HCT116 (cell line): ENCODE measurements at regions not wholly inside any gene's neighbourhood (a gene's known extent, or its start where the extent isn't known, plus 50 kb on each side); places are given as distances from the start of the nearest gene placed in this dataset.

ENCODE experiments used
- ATAC-seq: fragments of 200-7000 bp; cut with Tn5 transposase; 2 replicates; pipeline ENCODE4 v1.9.1; 2020; ENCODE audit warnings: mild to moderate bottlenecking, moderate library complexity
- BruUV-seq: library from RNA; stranded (reverse); fragments of 400-500 nt; replicated peaks from 2 replicates; lab custom pipeline; 2021; lab: Mats Ljungman, UMichigan
- CTCF ChIA-PET: fragments of 300-600 bp; sonication (Branson Sonifier 250); formaldehyde crosslinking; loops from one replicate; lab custom pipeline; 2021; ENCODE audit warnings: antibody characterized with exemption; lab: Charles Lee
- POLR2A ChIA-PET: fragments of 300-600, 350-600 bp; sonication (Branson Sonifier 250); formaldehyde crosslinking; loops from one replicate; lab custom pipeline; 2021; ENCODE audit warnings: antibody characterized with exemption; lab: Charles Lee
- RAD21 ChIA-PET, 2 experiments: fragments of 300-600 bp; sonication (Branson Sonifier 250); formaldehyde crosslinking; loops; one replicate each; lab custom pipeline; 2023; ENCODE audit warnings: low total read pairs in 2 of 2; ENCODE audit not compliant: uncharacterized antibody in 2 of 2, unreplicated experiment in 2 of 2, low non-redundant PET in 1 of 2; lab: Charles Lee
- DNase-seq: peaks from one replicate; pipeline ENCODE4 v3.0.0-alpha.2; 2010; ENCODE audit warnings: low read depth, low spot score
- H2AFZ ChIP-seq: fragments of 200-600 bp; shearing (Covaris generic), sonication (generic); 2 replicates; pipeline ENCODE4 v1.6.1; 2017; ENCODE audit warnings: low read depth, mixed run types, mixed read lengths, antibody characterized with exemption, low read length; ENCODE audit not compliant: poor library complexity, severe bottlenecking
- H3K27ac ChIP-seq: 2 replicates; pipeline ENCODE4 v1.5.1; 2012; ENCODE audit warnings: low read depth, low read length
- H3K27me3 ChIP-seq: fragments of 200-600 bp; sonication (generic); 2 replicates; pipeline ENCODE4 v1.6.1; 2016; ENCODE audit warnings: mixed run types, low read length, mixed read lengths; ENCODE audit not compliant: insufficient read depth
- H3K36me3 ChIP-seq, 2 experiments: fragments of 200-500 bp in 1 of 2; fragments of 200-600 bp in 1 of 2; sonication (Bioruptor generic) in 1 of 2; sonication (generic) in 1 of 2; 2 replicates each; pipeline versions ENCODE4 v1.5.1 to v1.6.1; 2014 to 2016; ENCODE audit warnings: low read length in 2 of 2, inconsistent platforms in 1 of 2, mixed read lengths in 1 of 2, mixed run types in 1 of 2; ENCODE audit not compliant: insufficient read depth in 2 of 2, control insufficient read depth in 1 of 2
- H3K4me1 ChIP-seq, 2 experiments: fragments of 200-600 bp in 1 of 2; sonication (generic) in 1 of 2; 2 replicates each; pipeline versions ENCODE4 v1.5.1 to v1.6.1; 2012 to 2017; ENCODE audit warnings: low read length in 2 of 2, inconsistent platforms in 1 of 2, mild to moderate bottlenecking in 1 of 2, mixed read lengths in 1 of 2, mixed run types in 1 of 2, moderate library complexity in 1 of 2; ENCODE audit not compliant: insufficient read depth in 2 of 2, control insufficient read depth in 1 of 2
- H3K4me2 ChIP-seq: fragments of 200-600 bp; sonication (generic); 2 replicates; pipeline ENCODE4 v1.6.1; 2017; ENCODE audit warnings: mixed run types, low read length, mixed read lengths
- H3K4me3 ChIP-seq, 2 experiments: fragments of 200-600 bp in 1 of 2; sonication (generic) in 1 of 2; replicated peaks in 1 of 2; 2 replicates each; pipeline ENCODE4 v1.5.1; 2011 to 2016; ENCODE audit warnings: low read length in 2 of 2, control low read depth in 1 of 2, low read depth in 1 of 2, mild to moderate bottlenecking in 1 of 2, mixed read lengths in 1 of 2, mixed run types in 1 of 2
- H3K79me2 ChIP-seq: fragments of 200-600 bp; sonication (generic); 2 replicates; pipeline ENCODE4 v1.6.1; 2017; ENCODE audit warnings: mild to moderate bottlenecking, mixed run types, low read length, moderate library complexity, mixed read lengths; ENCODE audit not compliant: insufficient read depth
- H3K9ac ChIP-seq: fragments of 200-600 bp; sonication (generic); 2 replicates; pipeline ENCODE4 v1.6.1; 2016; ENCODE audit warnings: low read length, mixed read lengths
- H3K9me2 ChIP-seq: fragments of 200-600 bp; sonication (generic), shearing (Covaris generic); 2 replicates; pipeline ENCODE4 v1.6.1; 2017; ENCODE audit warnings: mixed run types, mild to moderate bottlenecking, moderate library complexity; ENCODE audit not compliant: insufficient read depth
- H3K9me3 ChIP-seq, 2 experiments: fragments of 200-500 bp in 1 of 2; fragments of 200-600 bp in 1 of 2; sonication (Bioruptor generic) in 1 of 2; sonication (generic) in 1 of 2; 2 replicates each; pipeline ENCODE4 v1.6.1; 2014 to 2017; ENCODE audit warnings: low read length in 2 of 2, mixed read lengths in 2 of 2, inconsistent platforms in 1 of 2, low read depth in 1 of 2, mild to moderate bottlenecking in 1 of 2, mixed run types in 1 of 2, moderate library complexity in 1 of 2; ENCODE audit not compliant: control insufficient read depth in 1 of 2, insufficient read depth in 1 of 2
- H4K20me1 ChIP-seq: fragments of 200-600 bp; sonication (generic), shearing (Covaris generic); 2 replicates; pipeline ENCODE4 v1.6.1; 2017; ENCODE audit warnings: mixed run types, mild to moderate bottlenecking, moderate library complexity; ENCODE audit not compliant: insufficient read depth
- EGR1 ChIP-seq: IDR thresholded peaks from 2 replicates; pipeline ENCODE4 v1.6.1; 2012; ENCODE audit warnings: low read depth
- ELF1 ChIP-seq: IDR thresholded peaks from 2 replicates; pipeline ENCODE4 v1.6.1; 2012; ENCODE audit warnings: low read depth, borderline replicate concordance
- EZH2 ChIP-seq: fragments of 200-600 bp; sonication (generic); IDR thresholded peaks from 2 replicates; pipeline ENCODE4 v1.6.1; 2017; ENCODE audit warnings: antibody characterized with exemption, mixed run types
- EZH2phosphoT487 ChIP-seq: fragments of 200-600 bp; IDR thresholded peaks from 2 replicates; pipeline ENCODE4 v1.6.1; 2018; ENCODE audit warnings: antibody characterized with exemption, borderline replicate concordance
- POLR2A ChIP-seq: IDR thresholded peaks from 2 replicates; pipeline ENCODE4 v1.7.0; 2011; ENCODE audit warnings: borderline replicate concordance; ENCODE audit not compliant: insufficient read depth, insufficient read length; ENCODE audit errors: extremely low read depth
- POLR2AphosphoS5 ChIP-seq: IDR thresholded peaks from 2 replicates; pipeline ENCODE4 v1.6.1; 2011; ENCODE audit warnings: mild to moderate bottlenecking, low read depth, low read length, moderate library complexity
- RAD21 ChIP-seq: IDR thresholded peaks from 2 replicates; pipeline ENCODE4 v1.6.1; 2012; ENCODE audit warnings: low read depth, mild to moderate bottlenecking
- SRF ChIP-seq: IDR thresholded peaks from 2 replicates; pipeline ENCODE4 v1.6.1; 2012; ENCODE audit warnings: low read depth
- TCF7L2 ChIP-seq: IDR thresholded peaks from 2 replicates; pipeline ENCODE4 v1.7.0; 2011; ENCODE audit warnings: borderline replicate concordance, inconsistent platforms; ENCODE audit not compliant: insufficient read depth, insufficient read length; ENCODE audit errors: extremely low read depth
- YY1 ChIP-seq: IDR thresholded peaks from 2 replicates; pipeline ENCODE4 v1.6.1; 2011; ENCODE audit warnings: low read length, low read depth, moderate library complexity, mild to moderate bottlenecking; ENCODE audit not compliant: insufficient replicate concordance; ENCODE audit errors: extremely low read depth
- ZNF274 ChIP-seq: fragments of 200-500 bp; sonication (Bioruptor generic); IDR thresholded peaks from 2 replicates; pipeline ENCODE4 v1.6.1; 2014; ENCODE audit warnings: mild to moderate bottlenecking, low read depth, low read length, inconsistent platforms
- intact Hi-C: fragments of 100-400 bp; cut with micrococcal nuclease; formaldehyde crosslinking; loops from 2 replicates; pipeline ENCODE4 v1.10.0; 2022
- TF ChIP-seq, protein P1 (sequence below), 3 experiments: fragments of 200-600 bp in 1 of 3; sonication (generic) in 1 of 3; IDR thresholded peaks in 2 of 3; conservative IDR thresholded peaks in 1 of 3; 2 replicates each; pipeline ENCODE4 v1.5.1; 2012 to 2017; ENCODE audit warnings: low read depth in 2 of 3, low read length in 2 of 3, antibody characterized with exemption in 1 of 3, borderline replicate concordance in 1 of 3, control low read depth in 1 of 3, mild to moderate bottlenecking in 1 of 3, mixed read lengths in 1 of 3, mixed run types in 1 of 3, moderate library complexity in 1 of 3; ENCODE audit not compliant: insufficient read depth in 1 of 3
- TF ChIP-seq, protein P2 (sequence below): IDR thresholded peaks from 2 replicates; pipeline ENCODE4 v1.6.1; 2012; ENCODE audit warnings: low read depth
- TF ChIP-seq, protein P3 (sequence below): IDR thresholded peaks from 2 replicates; pipeline ENCODE4 v1.6.1; 2012

DNA sequence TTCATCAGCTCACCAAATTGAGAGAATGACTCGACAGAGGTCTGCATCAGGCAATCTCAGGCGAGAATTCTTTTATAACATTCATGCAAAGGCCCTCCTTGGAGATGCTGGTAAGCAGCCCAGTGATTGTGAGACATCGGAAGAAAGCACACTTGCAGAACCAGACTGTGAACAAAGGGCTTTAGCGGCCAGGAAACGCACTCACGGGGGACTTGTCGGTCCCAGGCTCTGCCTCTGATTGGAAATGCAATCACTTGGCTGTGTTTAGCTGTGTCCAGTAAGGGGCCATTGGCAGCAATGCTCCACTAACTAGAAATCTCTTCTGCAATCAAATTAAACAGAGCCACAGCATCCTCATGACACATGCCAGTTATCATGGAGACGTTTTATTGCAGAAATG, 226.7 kb upstream of the CDH13 start:
- H3K4me2 ChIP-seq = no peak overlapping the region
- H3K4me3 ChIP-seq = no peak overlapping the region
- no peak overlapping the region for H3K27ac ChIP-seq
- no peaks in the 10 kb centered on the region for H3K9me3 ChIP-seq
- POLR2A ChIA-PET = no interaction called here
- no peak overlapping the region for H3K9ac ChIP-seq
- RAD21 ChIA-PET = no interaction called here
- 0 out of 2 replicates have a peak, but pooled peaks cover 4% of the 10 kb centered on the region for H3K27me3 ChIP-seq
- H2AFZ ChIP-seq = no peak overlapping the region
- no peak for TF ChIP-seq TCF7L2
- TF ChIP-seq RAD21 = no peak
- TF ChIP-seq SRF = no peak
- TF ChIP-seq POLR2A = no peak
- TF ChIP-seq, protein P1, sequence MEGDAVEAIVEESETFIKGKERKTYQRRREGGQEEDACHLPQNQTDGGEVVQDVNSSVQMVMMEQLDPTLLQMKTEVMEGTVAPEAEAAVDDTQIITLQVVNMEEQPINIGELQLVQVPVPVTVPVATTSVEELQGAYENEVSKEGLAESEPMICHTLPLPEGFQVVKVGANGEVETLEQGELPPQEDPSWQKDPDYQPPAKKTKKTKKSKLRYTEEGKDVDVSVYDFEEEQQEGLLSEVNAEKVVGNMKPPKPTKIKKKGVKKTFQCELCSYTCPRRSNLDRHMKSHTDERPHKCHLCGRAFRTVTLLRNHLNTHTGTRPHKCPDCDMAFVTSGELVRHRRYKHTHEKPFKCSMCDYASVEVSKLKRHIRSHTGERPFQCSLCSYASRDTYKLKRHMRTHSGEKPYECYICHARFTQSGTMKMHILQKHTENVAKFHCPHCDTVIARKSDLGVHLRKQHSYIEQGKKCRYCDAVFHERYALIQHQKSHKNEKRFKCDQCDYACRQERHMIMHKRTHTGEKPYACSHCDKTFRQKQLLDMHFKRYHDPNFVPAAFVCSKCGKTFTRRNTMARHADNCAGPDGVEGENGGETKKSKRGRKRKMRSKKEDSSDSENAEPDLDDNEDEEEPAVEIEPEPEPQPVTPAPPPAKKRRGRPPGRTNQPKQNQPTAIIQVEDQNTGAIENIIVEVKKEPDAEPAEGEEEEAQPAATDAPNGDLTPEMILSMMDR (IDR thresholded peaks at IDR 0.05 in 2 of 3, conservative IDR thresholded peaks at IDR 0.05 in 1 of 3; ENCODE audit: borderline replicate concordance in 1 of 3, insufficient read depth in 1 of 3, low read depth in 2 of 3, low read length in 2 of 3) = no peak
- no peak for TF ChIP-seq POLR2AphosphoS5
- TF ChIP-seq EGR1 = no peak
- intact Hi-C loops = no loop called here
- no peaks in the 10 kb centered on the region for H3K79me2 ChIP-seq
- DNase-seq = no peak
- CTCF ChIA-PET = no interaction called here
- no peak for ATAC-seq
- no TSS peak for BruUV-seq
- H3K4me1 ChIP-seq = no peaks in the 10 kb centered on the region
- no peaks in the 10 kb centered on the region for H4K20me1 ChIP-seq
- no peaks in the 10 kb centered on the region for H3K9me2 ChIP-seq
- no peaks in the 10 kb centered on the region for H3K36me3 ChIP-seq

DNA sequence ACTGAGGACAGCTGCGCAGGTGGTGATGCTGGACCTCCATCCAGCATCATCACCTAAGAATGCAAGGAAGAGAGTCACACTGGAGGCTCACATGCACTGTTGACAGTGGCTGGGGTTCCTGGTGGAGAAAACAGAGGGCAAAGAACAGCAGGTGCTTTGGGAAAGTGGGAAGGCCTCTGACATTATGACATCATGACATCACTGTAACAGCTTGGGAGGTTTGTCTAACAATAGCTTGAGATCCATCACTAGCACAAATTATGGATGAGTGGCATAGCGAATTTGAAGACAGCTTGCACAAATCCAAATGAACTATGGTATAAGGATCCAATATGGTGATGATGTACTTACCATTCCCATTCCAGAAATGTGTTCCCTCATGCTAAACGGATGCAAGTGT, 226.5 kb upstream of the MPHOSPH6 start:
- no peak for DNase-seq
- ChIA-PET RAD21 (no interaction called here), POLR2A (no interaction called here), CTCF (no interaction called here)
- Histone ChIP-seq H3K36me3 (no peaks in the 10 kb centered on the region), H3K4me2 (no peak overlapping the region), H3K9ac (no peak overlapping the region), H2AFZ (no peak overlapping the region), H4K20me1 (no peaks in the 10 kb centered on the region), H3K9me3 (no peaks in the 10 kb centered on the region), H3K9me2 (no peaks in the 10 kb centered on the region), H3K27me3 (peaks cover 14% of the 10 kb centered on the region; the same call in 1 of the 2 replicates), H3K4me1 (no peaks in the 10 kb centered on the region), H3K4me3 (no peak overlapping the region), H3K79me2 (no peaks in the 10 kb centered on the region), H3K27ac (no peak overlapping the region)
- no TSS peak for BruUV-seq
- intact Hi-C loops = no loop called here
- no peak for ATAC-seq
- TF ChIP-seq RAD21 (no peak), YY1 (no peak), EZH2phosphoT487 (no peak), ELF1 (no peak), EZH2 (no peak), SRF (no peak), ZNF274 (no peak)
- TF ChIP-seq, protein P2, sequence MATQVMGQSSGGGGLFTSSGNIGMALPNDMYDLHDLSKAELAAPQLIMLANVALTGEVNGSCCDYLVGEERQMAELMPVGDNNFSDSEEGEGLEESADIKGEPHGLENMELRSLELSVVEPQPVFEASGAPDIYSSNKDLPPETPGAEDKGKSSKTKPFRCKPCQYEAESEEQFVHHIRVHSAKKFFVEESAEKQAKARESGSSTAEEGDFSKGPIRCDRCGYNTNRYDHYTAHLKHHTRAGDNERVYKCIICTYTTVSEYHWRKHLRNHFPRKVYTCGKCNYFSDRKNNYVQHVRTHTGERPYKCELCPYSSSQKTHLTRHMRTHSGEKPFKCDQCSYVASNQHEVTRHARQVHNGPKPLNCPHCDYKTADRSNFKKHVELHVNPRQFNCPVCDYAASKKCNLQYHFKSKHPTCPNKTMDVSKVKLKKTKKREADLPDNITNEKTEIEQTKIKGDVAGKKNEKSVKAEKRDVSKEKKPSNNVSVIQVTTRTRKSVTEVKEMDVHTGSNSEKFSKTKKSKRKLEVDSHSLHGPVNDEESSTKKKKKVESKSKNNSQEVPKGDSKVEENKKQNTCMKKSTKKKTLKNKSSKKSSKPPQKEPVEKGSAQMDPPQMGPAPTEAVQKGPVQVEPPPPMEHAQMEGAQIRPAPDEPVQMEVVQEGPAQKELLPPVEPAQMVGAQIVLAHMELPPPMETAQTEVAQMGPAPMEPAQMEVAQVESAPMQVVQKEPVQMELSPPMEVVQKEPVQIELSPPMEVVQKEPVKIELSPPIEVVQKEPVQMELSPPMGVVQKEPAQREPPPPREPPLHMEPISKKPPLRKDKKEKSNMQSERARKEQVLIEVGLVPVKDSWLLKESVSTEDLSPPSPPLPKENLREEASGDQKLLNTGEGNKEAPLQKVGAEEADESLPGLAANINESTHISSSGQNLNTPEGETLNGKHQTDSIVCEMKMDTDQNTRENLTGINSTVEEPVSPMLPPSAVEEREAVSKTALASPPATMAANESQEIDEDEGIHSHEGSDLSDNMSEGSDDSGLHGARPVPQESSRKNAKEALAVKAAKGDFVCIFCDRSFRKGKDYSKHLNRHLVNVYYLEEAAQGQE = no peak
- TF ChIP-seq, protein P3, sequence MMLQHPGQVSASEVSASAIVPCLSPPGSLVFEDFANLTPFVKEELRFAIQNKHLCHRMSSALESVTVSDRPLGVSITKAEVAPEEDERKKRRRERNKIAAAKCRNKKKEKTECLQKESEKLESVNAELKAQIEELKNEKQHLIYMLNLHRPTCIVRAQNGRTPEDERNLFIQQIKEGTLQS = no peak
